GM21390 (cell line): ENCODE measurements at regions not wholly inside any gene's neighbourhood (a gene's known extent, or its start where the extent isn't known, plus 50 kb on each side); places are given as distances from the start of the nearest gene placed in this dataset.
"Not testable (repeated sequence)": the region's sequence is repeated elsewhere in the genome, so short reads cannot be mapped to it uniquely, and the experiment has no call there.

Experiments used
- ATAC-seq: cut with Tn5 transposase; IDR thresholded peaks from one replicate; pipeline ENCODE4 v1.9.1; 2021; ENCODE audit not compliant: unreplicated experiment

- no peak for ATAC-seq
Observed at GRCh38 chr3:137295336-137295735, 337.6 kb downstream of the IL20RB start.

- ATAC-seq: no peak
Observed at GRCh38 chr3:137296116-137296515, 338.3 kb downstream of the IL20RB start.

DNA sequence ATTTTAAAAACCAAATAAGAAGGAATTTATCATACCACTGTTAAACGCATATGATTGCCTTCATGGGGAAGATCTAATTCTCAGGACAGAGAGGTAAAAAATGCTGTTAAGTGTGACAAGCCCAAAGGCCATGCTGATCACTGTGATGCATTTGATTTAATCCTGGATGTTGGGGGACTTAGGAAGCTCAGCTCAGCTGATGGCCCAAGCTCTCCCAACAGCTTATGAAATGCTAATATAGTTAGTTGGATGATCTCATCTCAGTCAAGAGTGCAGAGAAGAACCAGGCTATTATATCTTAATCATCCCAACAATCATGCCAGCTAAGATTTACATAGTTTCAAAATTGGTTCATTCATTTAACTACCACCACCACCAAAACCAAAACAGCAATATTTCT is 340.0 kb downstream of the IL20RB start:
- ATAC-seq: no peak

DNA sequence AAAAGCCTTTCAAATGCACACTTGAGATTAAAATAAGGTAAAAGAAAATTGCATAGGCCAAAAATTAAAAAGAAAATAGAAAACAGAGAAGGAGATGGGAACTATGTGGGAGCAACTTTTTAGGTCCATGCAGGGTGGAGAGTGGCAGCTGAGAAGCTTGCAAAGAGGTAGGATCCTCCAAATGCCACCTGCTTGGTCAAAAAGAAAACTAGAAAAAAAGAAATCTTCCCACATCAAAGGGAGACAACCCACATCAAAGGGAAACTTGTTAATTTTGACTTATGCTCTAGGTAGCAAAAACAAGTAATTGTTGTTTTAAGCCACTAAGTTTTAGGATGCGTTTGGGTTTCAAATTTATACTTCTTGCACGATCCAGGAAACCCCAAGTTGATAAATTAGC is 342.9 kb downstream of the IL20RB start:
- no peak for ATAC-seq

- no peak for ATAC-seq
Observed at GRCh38 chr3:137304313-137305056, 346.7 kb downstream of the IL20RB start.

DNA sequence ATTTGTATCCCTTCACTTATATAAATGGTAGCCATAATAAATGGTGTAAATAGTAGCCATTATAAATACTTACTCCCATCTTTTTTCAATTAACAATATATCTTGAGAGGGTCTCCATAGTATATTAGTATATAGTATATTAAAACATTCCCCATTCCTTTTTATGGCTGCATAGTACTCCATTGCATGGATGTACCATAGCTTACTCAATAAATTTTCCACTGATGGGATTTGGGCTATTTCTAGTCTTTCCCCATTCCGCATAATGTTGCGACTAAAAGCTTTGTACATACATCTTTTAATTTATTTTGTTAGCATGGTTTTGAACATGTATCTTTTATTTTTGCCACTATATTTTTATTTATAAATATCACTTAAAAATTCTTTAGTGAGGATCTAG is 366.3 kb downstream of the IL20RB start:
- ATAC-seq: no peak

- peak; percentile 66 for ATAC-seq
Observed at GRCh38 chr3:137325170-137325569, 367.4 kb downstream of the IL20RB start.

GRCh38 chr3:137325934-137326333 is 368.2 kb downstream of the IL20RB start:
- ATAC-seq: no peak

DNA sequence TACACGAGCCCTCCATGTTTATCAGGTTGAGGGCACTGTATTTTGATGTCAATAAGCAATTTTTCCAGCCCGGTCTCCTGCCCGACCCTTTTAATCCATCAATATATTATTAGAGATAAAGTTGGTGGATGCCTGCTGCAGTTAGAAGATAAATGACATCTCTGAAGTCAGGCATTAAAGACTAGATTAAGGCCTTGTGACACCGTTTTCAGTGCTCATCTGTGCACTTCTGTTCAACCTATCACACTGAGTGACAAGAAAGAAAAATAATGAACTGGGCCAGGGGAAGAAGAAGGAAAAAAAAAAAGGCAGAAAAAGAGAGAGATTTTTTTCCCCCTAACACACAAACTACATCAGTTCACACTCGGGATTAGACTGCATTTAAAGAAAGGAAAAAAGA is 371.8 kb downstream of the IL20RB start:
- no peak for ATAC-seq

DNA sequence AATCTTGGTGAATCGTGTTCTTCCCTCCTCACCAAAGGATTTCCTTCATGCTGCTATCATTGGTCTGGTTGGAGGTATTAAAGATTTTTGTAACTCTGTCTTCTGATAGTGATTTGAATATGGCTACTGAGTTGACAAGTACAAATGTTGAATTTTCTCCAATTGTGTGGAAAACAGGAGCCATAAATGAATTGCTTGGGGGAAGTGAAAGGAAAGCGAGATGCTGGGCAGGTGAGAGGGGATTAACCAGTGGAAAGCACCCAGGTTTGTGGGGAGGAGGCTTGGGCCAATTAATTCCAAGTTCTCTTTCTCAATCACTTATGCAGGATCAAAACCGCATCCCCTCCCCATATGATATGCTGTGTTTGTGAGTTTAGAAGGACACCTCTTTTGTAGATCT is 372.5 kb downstream of the IL20RB start:
- ATAC-seq: no peak

DNA sequence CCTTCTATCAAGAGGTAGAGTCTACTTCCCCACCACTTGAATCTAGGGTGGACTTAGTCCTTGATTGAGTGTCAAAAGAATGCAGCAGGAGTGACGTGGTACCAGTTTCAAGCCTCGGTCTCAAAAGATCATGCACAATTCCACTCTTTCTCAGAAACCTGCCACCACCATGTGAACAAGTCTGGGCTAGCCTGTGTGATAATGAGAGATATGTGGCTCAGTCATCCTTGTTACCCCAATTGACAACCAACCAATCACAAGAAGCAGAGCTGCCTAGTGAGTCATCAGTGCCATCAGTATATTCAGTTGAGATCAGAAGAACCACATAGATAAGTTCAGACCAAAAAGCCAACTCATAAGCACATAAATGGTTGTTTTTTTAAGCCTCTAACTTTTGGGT is 374.5 kb downstream of the IL20RB start:
- no peak for ATAC-seq

GRCh38 chr3:137335478-137335877 is 377.7 kb downstream of the IL20RB start:
- ATAC-seq: no peak

DNA sequence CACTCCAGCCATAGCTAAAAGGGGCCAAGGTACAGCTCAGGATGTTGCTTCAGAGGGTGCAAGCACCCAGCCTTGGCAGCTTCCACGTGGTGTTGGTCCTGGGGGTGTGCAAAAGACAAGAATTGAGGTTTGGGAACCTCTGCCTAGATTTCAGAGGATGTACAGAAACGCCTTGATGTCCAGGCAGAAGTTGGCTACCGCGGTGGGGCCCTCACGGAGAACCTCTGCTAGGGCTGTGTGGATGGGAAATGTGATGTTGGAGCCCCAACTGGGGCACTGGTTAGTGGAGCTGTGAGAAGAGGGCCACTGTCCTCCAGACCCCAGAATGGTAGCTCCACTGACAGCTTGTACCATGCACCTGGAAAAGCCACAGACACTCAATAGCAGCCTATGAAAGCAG is 380.6 kb downstream of the IL20RB start:
- ATAC-seq: not testable (repeated sequence)

- ATAC-seq: no peak
Observed at GRCh38 chr3:137343283-137343682, 385.5 kb downstream of the IL20RB start.

GRCh38 chr3:137347132-137347531 is 389.3 kb downstream of the IL20RB start:
- no peak for ATAC-seq

DNA sequence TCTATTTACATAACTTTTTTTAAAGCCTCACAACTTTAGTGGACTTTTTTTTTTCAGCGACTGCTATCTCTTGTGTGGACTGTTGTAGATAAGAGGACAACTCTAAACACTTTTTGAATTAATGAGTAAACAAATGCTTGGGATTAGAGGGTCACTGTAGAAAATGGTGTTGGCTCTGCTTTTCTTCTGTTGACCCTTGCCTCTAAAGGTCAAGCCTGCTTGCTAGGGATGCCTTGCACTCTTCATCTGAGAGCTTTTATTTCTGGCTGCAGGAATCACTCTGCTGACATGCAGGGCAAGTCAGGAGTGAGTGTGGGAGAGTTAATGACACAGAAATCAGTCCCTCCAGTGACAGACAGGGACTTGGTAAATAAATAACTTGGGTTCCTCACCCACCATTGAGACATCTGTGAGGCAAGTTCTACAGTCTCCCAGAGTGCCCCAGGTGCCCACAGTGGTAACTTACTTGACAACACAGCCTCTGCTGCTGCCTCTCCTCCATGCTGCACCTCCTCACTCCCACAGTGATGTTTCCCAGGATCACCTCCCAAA is 390.1 kb downstream of the IL20RB start:
- ATAC-seq: no peak

DNA sequence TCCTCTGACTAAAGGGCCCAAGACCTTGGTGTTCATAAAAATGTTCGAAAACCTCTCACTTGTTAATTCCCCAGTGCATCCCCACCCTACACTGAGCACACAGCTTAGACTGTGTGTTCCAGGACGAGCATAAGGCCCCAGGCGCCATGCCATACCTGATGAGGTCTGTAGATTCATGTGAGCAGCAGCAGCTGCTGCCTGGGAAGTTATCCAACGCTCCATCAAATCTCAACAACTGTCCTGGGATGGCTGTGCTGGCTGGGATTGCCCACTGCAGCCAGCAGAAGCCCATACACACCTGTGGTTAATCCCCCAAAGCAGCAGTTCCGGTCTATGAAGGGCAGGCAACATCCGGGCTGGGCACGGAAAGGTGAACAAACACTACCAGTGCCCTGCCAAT is 391.2 kb downstream of the IL20RB start:
- ATAC-seq: no peak

DNA sequence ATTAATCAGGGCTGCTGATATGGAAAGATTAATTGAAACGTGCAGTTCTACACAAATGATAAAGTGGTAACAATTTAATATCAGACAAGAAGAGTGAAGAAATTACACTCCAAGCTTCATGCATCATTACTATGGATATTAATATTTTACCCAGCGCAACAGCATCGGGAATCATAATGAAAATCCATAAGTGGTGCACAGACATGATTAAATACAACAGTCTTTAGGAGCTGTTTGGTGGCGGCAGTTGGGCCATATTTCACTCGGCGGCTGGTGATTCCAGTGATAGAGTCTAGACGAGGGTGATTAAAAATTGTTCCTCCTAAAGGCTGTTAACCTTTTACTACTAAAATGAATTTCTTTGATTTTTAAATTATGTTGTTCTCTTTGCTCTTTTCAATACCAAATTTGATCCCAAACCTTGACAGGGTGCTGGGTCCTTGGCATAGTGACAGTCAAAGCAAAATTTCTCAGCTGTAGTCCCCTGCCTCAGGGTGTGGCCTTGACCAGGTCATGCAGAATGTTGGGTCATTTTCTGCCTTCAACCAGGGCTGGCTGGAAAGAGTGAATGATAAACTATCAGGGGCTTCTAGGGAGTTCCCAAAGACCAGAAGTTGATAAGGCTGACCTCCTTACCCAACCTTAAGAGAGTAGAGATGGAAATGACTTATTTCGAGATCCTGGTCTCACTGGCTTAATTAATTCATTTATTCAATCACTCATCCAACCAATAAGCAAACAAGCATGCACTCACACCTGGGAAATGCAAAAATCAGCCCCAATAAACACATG is 392.0 kb downstream of the IL20RB start:
- no peak for ATAC-seq

DNA sequence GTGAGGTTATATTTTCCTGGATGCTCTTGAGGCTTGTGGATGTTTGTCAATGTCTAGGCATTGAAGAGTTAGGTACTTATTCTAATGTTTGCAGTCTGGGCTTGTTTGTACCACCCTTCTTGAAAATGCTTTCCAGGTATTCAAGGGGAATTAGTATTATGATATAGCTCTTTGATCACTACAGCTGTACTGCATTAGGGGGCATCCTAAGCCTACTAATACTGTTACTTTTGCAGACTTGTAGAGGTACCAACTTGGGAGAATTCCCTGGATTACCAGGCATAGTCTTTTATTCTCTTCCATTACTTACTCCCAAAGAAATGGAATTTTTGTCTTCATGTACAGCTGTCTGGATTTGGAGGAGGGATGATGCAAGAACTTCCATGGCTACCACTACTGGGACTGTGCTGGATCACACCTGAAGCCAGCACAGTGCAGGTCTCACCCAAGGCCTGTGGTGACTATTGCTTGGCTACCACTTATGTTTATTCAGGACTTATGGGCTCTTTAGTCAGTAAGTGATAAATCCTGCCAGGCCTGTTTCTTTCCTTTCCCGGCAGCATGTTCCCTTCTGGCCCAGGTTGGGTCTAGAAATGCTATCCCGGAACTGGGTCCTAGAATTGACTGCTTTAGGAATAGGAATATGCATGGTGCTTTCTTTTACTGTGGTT is 402.9 kb downstream of the IL20RB start:
- ATAC-seq: no peak

GRCh38 chr3:137382005-137382594 is 382.0 kb upstream of the SOX14 start:
- no peak for ATAC-seq

DNA sequence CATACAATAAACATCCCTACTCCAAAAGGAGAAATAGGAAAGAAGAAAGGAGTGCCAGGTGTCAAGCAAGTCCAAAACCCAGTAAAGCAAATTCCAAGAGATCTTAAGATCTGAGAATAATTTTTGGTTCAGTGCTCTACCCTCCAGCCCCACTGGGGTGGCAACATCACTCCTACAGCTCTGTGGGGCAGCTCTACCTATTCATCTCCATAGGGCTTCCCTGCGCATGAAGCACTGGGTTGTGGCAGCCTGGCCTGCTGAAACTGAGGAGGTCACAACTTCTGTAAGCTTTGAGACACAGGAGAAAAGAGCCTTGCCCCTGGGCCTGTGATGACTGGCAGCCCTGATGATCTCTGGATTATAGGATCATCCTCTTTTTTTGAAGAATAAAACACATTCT is 378.2 kb upstream of the SOX14 start:
- ATAC-seq: no peak
